HG03520 (cell line): ENCODE measurements at regions not wholly inside any gene's neighbourhood (a gene's known extent, or its start where the extent isn't known, plus 50 kb on each side); places are given as distances from the start of the nearest gene placed in this dataset.
"Not testable (repeated sequence)": the region's sequence is repeated elsewhere in the genome, so short reads cannot be mapped to it uniquely, and the experiment has no call there.

Experiments
- ATAC-seq: cut with Tn5 transposase; IDR thresholded peaks from one replicate; pipeline ENCODE4 v1.9.1; 2021; ENCODE audit warnings: mild to moderate bottlenecking, moderate library complexity; ENCODE audit not compliant: unreplicated experiment

DNA sequence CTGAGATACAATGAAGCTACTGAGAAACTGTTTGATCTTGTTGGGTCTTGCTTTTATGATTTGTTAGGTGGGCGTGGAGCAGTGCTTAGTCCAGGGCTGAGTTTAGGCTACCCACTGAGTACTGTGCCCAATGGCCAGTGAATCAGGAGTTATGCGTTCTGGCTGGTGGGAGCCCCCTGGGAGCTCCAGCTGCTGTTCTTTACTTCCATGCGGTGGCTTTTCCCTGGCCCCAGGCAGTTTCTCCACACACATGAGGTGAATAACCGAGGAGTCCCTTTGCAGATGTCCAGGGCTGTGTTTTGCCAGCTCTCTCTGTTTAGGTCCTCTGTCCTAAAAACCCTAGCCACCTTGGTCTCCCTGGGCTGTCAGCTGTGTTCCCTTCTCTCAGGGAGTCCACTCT is 106.5 kb downstream of the KLF13 start:
- no peak for ATAC-seq

DNA sequence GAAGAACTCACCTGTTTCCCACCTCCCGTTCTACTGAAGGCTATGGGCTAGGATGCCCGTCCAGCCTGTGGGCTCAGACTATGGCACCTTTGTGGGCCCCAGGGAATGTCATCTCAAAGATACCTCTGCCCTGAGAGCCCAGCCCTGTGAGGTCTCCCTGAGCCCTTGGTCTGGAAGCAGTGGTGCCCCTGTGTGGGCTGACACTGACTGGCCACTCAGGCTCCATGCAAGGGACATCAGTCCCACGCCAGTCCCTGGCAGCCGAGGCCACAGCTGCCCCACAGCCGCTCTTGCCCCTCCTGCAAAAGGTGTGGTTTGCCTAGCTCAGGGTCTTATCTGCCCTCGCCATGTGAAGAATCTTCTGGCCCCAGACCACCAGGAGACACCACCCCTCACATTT is 106.9 kb downstream of the KLF13 start:
- no peak for ATAC-seq

DNA sequence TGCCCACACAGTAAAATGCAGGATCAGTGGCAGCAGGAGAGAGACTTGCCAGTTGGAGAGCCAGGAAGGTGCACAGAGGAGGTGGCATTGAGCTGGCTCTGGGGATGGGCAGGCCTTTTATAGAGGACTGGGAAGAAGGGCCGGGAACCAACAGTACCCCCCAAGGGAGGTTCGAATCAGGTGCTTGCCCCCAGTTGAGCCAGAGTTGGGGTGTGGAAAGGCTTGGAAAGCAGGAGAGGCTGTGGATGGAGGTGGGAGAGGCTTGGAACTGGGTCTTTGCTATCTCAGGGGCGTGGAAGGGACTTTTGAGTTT is 107.6 kb downstream of the KLF13 start:
- ATAC-seq = no peak

DNA sequence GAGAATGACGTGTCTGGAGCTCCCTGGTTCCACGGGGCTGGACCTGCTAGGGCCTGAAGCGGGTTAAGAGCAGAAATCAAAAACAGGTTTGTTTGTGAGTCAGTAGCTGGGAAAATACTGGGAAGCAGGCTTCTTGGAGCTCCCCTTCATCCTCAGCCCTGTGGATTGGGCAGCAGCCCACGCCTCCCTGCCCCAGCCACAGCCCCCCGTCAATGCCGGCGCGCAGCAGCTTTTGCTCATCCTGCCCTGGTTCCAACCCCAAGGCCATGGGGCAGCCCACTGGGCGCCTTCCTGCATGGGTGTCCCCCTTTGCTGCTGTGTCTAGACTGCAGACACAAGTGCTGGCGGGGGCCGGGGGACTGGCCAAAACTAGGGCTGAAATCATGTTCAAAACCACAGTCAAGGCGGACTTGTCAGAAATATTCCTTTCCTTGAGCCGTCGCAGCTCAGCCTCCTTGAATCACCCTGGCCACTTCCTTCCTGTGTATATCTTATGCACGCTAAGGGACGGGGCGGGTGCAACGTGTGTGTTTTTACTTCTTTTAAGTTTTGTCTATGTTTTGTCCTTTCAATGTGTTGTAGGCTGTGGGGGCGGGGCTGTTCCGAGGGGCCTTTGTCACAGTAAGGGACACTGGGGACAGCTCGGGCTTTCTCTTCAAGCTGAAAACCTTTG is 108.1 kb downstream of the KLF13 start:
- peak; percentile 39 for ATAC-seq

DNA sequence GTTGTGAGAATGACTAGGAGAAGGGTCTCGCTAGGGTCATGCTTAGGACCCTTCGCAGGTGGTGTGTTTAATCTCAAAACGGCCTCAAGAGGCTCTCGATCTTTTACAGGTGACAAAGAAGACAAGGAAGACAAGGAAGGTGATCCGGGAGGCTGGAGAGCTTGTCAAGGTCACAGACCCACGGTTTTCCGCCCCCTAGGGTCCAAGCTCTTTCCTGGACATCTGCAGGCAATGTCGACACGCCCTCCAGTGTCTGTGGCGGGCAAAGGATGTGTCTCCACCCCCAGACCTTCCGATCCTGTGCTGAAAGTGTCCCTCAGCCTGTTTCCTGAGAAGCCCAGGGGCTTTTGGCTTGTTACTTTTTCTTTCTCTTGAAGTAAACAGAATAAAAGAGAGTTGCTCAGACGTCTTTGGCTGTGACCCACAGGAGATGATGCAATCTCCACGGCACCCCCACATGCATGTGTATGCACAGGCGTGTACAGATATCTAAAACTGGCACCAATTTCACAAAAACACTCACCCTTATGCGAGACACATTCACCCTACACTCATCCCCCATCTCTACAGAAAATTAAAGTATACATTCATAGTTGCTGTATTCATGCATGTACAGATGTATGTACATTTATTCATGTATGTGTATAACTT is 108.8 kb downstream of the KLF13 start:
- ATAC-seq = peak; percentile 57

DNA sequence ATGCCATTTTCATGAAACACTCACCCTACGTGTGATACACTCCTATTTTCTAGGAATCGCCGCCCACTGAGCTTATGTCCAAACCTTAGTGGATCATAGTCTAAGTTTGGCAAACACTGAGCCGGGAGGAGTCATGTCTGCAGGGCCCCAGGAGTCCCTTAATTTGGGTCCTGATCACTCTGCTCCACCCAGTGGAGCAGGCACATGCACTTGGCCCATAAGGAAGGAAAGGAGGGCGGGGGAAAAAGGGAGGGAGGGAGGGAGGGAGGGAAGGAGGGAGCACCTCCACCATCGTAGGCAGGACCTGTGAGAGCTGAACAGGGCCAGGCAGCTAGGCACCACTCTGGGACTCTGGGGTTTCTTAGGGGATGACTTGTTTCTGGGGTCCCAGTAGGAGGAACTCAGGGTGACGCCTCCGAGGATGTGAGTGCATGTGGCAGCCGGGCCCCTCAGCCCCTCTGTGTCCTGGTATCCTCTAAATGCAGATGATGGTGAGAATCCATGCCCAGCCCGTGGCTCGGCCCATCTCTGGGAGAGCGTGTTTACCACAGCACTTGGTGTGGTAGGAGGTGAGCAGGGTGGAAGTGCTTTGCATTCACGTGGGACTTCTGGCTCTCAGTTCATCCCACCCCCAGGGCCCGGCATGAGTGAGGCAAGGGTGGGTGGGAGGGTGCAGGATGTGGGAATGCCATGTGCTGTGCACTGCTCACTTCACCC is 109.4 kb downstream of the KLF13 start:
- no peak for ATAC-seq

DNA sequence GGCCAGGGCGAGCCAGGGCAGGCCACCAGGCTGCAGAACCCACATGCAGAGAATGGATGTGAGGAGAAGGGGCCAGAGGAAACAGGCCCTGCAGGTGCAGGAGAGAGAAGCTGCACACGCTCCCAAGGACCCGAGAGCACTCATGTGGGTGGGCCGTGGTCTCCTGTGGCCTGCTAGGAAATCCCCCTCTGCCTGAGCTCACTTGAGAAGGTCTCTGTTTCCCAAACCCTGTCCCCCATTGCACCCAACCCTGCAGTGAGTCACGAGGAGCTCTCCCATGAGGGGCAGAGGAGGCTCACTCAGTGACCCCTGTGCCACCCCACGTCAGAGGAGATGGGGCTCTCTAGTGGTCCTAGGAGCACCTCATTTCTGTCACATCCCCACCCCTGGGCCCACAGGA is 111.1 kb downstream of the KLF13 start:
- no peak for ATAC-seq

DNA sequence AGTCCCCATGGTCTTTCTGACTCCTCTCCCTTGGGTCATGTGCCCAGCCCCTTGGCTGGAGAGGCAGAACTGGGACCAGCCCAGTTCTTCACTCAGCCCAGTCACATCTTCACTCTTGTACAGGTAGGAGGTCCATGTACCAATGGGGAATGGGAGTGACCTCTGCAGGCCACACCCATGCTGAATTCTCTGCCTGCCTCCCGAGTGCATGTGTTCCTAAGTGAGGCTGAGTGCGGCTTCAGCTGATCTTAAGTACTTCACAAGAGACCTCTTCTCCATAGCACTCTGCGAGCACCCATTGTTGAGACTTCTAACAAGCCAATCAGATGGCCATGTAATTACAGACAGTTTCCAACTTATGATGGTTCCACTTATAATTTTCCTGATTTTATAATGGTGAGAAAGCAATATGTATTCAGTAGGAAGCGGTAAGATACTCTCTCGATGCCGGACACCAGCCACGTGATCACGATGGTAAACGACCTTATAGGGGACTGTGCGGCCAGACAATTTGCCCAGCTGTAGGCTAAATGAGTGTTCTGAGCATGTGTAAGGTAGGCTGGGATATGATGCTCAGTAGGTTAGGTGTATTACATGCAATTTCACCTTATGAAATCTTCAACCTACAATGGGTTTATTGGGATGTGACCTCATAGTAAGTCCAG is 112.1 kb downstream of the KLF13 start:
- no peak for ATAC-seq

DNA sequence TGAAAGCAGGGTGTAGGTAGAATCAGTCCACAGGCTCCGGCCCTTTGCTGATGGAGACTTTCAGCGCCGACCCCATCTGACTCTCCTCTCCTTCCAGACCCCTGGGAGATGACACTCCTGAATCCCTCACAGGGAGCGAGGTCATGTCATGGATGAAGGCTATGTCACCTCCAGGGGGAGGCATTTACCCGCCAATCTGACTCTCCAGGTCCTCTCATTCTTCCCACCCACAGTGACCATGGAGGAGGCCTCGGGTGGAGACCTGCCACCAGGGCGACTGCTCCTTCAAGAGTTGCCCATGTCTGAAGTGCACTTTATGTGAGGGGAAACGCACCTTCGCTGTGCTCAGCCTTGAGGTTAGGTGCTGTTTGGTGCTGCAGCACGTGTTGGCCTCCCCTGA is 112.7 kb downstream of the KLF13 start:
- no peak for ATAC-seq

DNA sequence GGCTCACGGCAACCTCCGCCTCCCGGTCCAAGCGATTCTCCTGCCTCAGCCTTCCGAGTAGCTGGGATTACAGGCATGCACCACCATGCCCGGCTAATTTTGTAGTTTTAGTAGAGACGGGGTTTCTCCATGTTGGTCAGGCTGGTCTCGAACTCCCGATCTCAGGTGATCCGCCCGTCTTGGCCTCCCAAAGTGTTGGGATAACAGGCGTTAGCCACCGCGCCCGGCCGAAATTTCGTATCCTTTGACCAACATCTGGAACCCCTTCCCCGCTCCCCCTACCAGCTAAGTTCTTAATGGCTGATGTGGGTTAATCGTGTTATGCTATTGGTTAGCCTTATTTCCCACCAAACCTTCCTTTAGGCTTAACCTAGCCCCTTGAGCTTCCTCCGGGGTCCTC is 113.6 kb downstream of the KLF13 start:
- not testable (repeated sequence) for ATAC-seq

DNA sequence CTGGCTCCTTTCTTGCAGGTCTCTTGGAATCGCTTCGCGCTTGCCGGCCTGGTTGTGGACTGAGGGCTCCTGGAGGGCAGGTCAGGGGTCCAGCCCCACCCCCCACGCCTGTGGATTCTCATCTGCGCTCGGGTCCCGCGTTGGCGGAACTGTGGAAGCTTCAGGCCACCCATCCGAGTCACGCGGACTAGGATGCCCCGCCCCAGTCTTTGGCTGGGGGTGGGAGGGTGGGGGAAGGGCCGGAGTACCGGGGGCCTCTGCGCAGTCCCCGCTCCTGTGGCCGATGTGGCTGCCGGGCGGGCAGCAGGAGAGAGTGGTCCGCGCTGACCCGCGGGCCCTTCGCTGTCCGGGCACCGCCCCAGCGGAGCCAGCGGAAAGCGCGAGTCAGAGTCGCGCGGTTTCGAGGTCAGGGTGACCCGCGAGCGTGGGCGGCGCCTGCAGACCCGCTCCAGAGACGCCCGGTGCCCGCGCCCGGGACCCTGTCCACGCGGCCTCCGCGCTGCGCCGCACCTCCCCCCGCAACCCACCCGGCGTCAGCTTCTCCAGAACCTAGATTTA is 114.2 kb downstream of the KLF13 start:
- ATAC-seq = no peak

DNA sequence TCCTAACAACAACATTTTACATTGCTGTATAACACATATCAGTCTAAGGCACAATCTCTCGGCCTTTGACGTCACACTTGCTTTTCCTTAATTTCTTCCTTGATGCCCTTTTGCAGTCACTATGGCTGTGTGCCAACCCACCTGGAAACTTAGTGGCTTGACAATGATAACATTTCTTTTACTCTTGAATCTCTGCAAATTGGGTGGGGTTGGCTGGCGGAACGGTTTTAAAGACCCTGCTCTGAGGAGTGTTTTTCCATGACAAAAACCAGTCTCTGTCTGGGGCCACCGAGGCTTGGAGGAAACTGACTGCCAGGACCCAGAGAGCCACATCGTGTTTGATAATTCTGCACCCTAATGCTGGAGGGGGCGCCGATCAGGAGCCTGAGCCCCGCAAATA is 115.6 kb downstream of the KLF13 start:
- ATAC-seq = no peak

DNA sequence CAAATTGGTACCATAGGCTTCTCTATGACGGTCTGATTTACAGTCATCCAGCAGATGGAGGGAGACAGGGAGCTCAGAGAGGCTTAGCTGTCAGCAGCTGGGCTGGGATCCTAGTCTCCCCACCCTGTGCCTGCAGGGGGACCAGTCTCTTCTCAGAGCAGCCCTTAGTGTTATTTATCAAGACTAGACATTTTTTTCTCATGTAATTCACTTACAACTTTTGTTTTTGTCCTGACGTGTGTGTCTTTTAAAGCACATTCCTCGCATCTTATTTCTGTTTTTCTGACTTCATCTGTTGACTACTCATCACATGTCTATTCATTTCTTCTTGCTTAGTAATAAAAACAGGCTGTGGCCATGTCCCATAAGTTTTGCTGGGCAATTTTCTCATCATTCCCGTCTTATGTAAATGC is 116.1 kb downstream of the KLF13 start:
- ATAC-seq = no peak

DNA sequence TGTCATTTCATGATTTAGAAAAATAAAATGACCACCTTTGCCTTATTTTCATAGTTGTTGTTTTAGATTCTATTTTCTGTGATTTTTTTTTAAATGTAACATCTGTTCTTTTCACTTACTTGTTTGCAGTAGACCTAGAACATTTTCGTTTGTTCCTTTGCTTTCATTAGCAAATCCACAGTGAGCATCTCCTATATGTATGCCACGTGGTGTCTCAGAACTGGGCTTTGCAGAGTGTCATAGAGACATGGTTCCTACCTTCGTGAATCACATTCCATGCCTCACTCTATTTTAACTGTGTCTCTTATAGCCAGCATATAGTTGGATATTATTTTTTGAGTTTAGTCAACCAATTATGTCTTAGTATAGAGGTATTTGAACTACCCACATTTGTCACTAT is 118.2 kb downstream of the KLF13 start:
- ATAC-seq = no peak

DNA sequence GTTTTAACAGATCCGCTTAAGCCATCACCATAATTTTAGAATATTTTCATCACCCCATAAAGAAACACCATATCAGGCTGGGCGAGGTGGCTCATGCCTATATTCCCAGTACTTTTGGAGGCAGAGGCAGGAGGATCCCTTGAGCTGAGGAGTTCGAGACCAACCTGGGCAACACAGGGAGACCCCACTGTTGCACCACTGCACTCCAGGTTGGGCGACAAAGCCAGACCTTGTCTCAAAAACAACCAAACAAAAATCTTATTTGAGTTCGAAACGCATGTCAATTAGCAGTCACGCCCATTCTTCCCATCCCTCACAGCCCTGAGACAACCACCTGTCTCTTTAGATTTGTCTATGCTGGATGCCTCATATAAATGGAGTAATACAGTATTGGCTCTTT is 119.9 kb downstream of the KLF13 start:
- ATAC-seq = no peak

DNA sequence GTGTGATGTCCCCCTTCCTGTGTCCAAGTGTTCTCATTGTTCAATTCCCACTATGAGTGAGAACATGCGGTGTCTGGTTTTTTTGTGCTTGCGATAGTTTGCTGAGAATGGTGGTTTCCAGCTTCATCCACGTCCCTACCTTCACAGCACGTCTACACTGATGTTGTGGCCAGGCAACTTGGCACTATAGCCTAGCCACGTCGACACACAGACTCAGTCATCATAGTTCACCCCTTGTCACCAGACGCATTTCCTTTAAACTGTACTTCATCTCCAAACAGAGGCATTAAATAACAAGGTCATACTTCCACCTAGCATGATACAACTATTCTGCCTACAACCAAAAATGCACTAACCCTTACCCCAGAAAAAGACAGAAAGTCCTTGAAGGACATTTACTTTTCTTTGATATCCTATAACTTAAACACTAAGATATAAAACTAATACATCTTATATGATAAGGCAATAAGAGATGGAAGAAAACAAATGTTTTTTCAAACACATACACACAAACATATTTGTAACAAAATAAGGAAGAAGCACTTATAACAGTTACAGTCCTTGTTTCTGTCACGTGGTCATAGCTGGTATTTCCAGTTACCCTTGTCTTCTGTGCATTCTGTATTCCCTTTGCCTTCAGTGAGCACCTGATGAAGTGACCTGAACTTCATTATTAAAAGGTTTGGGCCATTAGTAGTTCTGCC is 121.4 kb downstream of the KLF13 start:
- no peak for ATAC-seq

DNA sequence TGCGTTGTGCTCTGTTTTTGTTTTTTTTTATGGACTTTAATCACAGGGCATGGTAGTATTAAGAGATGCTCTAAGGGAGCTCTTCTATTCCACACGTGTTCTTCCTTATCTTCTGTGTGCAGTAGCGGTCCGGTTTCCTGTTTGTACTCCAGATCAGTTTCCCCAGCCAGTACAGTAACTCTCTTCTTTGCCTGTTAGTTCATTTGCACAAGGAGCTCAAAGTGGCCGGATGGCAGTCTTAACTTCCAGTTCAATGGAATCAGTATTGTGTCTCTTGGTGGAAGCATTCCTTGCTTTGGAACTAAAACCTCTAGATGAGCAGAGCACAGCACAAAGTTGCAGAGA is 122.0 kb downstream of the KLF13 start:
- ATAC-seq = no peak

DNA sequence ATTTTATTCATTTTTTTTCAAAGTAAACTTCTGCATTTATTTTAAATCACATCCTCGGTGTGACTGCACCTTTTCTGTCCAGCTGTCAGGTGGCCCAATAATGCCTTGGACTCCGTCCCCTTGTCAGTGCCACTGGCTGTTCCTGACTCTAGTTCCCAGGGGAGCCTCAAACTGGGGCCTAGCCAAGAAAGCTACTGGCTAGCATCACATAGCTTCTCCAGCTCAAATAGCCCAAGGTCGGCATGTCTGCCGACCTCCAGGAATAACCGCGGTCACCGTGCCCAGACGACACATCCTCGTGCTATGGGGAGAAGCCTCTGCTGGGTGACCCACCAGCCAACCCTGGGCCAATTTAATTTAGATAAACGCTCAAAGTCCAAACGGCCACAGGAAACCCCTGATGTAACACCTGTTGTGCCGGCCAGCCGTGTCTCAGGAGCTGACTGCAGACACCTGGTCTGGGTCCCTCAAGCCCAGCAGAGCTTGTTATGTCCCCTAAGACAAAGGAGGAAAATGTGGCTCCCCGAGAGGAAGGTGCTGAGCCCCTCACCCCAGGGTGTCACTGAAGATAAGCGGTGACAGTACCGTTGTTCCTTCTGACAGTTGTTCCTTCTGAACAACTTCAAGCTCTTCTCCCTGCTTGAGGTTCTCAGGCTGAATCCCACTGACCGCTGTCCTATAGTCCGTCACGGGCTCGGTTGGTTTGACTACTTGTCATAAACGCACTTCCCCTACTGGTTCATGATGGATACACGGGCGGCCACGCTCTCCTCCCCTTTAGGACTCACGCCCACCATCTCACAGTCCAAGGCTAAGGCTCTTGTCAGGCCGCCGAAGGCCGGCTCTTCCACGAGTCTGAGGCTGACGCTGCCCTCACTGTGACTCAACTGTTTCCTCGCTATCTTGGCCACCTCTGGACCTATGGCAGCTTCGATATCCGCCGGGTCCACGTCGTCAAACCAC is 126.2 kb downstream of the KLF13 start:
- no peak for ATAC-seq

DNA sequence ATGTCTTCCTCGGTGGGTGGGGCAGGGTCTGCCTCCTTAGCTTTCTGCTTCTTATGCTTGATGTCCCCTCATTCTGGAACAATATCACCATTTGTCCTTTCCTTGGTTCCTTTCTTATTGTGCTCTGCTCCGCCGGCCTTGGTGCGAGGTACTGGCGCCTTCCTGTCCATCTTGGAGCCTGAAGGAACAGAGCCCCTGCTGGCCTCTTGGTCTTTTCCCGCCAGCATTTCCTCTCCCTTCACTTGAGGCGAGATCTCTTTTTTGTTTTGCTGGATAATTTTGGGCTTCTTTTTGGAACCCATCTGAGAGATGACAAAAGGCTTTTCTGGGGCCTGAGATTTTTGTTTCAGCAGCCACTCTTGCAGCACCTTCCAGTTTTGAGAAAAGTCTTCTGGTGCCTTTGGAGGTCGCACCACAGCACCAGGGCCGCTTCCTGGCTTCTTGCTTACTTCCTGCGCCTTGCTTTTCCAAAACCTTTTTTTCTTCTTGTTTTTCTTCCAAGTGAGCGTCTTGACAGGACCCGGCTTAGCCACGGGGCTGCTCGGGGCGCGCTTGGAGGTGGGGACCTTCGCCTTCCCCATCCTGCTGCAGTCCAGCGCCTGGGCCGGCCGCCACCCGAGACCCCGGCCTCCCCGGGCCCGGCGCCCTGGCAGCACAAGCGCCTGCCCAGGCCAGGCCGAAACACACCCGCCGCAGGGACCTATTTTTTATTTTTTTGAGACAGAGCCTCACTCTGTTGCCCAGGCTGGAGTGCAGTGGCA is 127.1 kb downstream of the KLF13 start:
- ATAC-seq = no peak
